ENCODE measurements at regions not wholly inside any gene's neighbourhood (a gene's known extent, or its start where the extent isn't known, plus 50 kb on each side); places are given as distances from the start of the nearest gene placed in this dataset.

DNA sequence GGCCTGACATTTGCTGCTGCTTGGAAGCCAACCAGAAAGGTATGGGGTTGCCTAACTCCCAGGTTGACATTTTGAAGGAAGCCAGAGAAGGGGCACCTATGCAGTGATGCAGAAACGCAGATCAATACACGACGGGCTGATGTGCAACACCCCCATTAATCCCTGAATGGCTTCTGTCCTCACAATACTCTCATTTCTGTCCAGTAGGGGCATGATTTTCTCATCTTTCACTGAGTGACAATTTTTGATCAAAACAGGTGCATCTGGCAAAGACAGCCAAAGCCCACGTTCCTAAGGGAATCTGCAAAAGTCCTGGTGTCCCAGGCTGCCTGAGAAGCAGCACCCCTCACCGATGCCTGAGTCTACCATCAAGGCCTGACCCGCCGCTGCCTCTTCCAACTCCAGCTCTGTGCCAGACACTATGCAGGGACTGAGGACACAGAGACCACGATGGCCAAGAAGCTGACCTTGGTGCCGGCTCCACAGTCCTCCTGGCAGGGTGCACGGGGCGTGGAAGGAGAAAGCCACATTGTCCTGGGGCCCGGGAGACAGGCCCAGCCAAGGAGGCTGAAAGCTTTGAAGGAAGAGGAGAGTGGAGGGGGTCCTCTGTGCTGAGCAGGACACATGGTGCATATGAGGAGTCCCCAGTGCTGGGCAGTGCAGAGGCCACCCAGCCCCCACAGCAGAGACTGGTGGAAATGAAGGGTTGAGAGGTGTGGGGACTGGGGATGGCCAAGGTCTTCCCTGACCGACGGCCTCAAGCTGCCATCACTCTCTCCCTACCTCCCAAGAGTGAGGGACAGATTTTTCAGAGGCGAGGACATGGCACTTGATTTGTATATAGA, 159.6 kb downstream of the NUP210 start:
- TF ChIP-seq TAF1 (IDR thresholded peaks at IDR 0.05; ENCODE audit: low read depth, low read length) (no peak), POLR2A (IDR thresholded peaks at IDR 0.05; ENCODE audit: low read depth, low read length) (no peak), PAX5 (IDR thresholded peaks at IDR 0.05; ENCODE audit: insufficient read depth, low read length, severe bottlenecking) (no peak), POLR2AphosphoS5 (IDR thresholded peaks at IDR 0.05; ENCODE audit: low read depth, low read length) (no peak)
